ENCODE measurements at regions not wholly inside any gene's neighbourhood (a gene's known extent, or its start where the extent isn't known, plus 50 kb on each side); places are given as distances from the start of the nearest gene placed in this dataset.

- TF ChIP-seq CTCF (IDR thresholded peaks at IDR 0.05): no peak
These were observed 420.7 kb upstream of the SALL3 start for GRCh38 chr18:78558948-78559347.

DNA sequence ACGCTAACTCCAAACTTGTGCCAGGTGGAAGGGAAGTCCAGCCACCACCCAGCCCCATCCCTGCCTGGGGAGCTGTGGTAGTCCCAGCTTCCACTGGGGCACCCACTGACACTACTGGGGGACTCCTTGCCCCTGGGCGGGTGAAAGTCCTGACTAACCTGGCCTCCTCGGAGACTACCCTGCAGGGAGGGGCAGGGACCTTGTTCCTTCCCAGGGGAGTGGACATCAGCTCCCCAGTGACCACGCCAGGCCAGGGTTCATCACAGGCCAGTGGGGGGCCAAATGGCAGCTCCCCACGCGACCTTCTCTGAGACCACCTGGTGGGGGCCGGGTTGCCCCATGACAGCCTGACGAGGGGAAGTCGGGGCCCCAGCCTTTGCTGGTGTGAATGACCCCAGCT lies 420.0 kb upstream of the SALL3 start:
- TF ChIP-seq CTCF (IDR thresholded peaks at IDR 0.05): no peak

- TF ChIP-seq CTCF (IDR thresholded peaks at IDR 0.05): no peak
These were observed 417.7 kb upstream of the SALL3 start for GRCh38 chr18:78561757-78562510.

DNA sequence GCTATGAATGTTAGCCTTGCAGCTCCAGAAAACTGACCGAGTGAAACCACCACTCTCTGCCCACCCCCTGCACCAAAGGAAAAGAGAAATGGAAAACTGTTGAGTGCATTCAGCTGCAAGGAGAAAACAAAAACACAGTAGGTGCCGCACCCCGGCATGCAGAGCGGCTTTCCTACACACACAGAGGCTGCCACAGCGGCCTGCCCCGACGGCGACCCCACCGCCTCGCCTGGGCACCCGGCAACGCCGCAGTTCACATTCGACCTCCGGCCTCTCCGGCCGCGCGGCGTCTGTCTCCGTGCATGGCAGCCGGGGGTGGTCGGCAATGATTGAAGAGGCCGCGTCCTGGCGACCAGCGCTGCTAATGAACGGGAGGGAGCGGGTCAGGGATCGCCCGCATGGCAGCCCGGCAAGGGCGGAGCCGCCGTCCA lies 417.1 kb upstream of the SALL3 start:
- no peak for TF ChIP-seq CTCF (IDR thresholded peaks at IDR 0.05)

GRCh38 chr18:78563110-78563509 lies 416.5 kb upstream of the SALL3 start:
- no peak for TF ChIP-seq CTCF (IDR thresholded peaks at IDR 0.05)

GRCh38 chr18:78564030-78564429 lies 415.6 kb upstream of the SALL3 start:
- no peak for TF ChIP-seq CTCF (IDR thresholded peaks at IDR 0.05)

- TF ChIP-seq CTCF (IDR thresholded peaks at IDR 0.05): no peak
These were observed 415.1 kb upstream of the SALL3 start for GRCh38 chr18:78564518-78564917.

- TF ChIP-seq CTCF (IDR thresholded peaks at IDR 0.05): no peak
These were observed 414.4 kb upstream of the SALL3 start for GRCh38 chr18:78565240-78565639.

All from LNCAP (cell line).